ENCODE measurements at regions not wholly inside any gene's neighbourhood (a gene's known extent, or its start where the extent isn't known, plus 50 kb on each side); places are given as distances from the start of the nearest gene placed in this dataset.
A peak's percentile ranks its signal among the peaks of the same experiment; 100 is the strongest.
"Not testable (repeated sequence)": the region's sequence is repeated elsewhere in the genome, so short reads cannot be mapped to it uniquely, and the experiment has no call there.

GRCh38 chr1:146376708-146377496, 148.1 kb upstream of the NOTCH2NLA start:
- H3K36me3 ChIP-seq (ENCODE audit: control insufficient read depth in 2 of 3, insufficient read depth in 3 of 3, low read length in 3 of 3); H3K27me3 ChIP-seq (ENCODE audit: control insufficient read depth, insufficient read depth, low read length); intact Hi-C loops (cut with DNase I); H3K4me1 ChIP-seq (ENCODE audit: control insufficient read depth in 2 of 3, insufficient read depth in 2 of 3, low read depth in 1 of 3, low read length in 3 of 3); FAIRE-seq; H3K9me3 ChIP-seq (ENCODE audit: control insufficient read depth in 2 of 3, insufficient read depth in 1 of 3, low read length in 3 of 3): not testable (repeated sequence)
- Histone ChIP-seq H3K9ac (ENCODE audit: low read length in 3 of 3) (peak overlapping the region; percentile 43 to 65 (median 52)), H3K4me3 (ENCODE audit: low read length in 3 of 3) (peak overlapping the region; percentile 53 to 58 (median 56)), H3K27ac (ENCODE audit: low read depth in 2 of 2, low read length in 2 of 2) (peak overlapping the region; percentile 81 to 92)
- peak; percentile 86 to 98 (median 90) for DNase-seq

DNA sequence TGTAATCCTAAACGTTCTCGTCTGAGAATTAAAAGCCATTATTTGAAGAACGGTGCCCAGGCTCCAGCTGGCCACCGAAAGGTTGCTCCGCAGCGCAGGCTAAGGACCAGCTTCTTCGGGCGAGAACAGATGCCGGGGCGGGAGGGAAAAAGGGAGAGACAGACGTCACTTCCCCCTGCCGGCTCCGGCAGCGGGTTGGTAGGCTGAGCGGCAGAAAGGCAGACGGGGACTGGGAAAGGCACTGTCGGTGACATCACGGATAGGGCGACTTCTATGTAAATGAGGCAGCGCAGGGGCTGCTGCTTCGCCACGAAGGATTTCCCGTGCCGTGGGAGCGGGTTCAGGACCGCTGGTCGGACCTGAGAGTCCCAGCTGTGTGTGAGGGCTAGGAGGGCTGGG, 147.5 kb upstream of the NOTCH2NLA start:
- intact Hi-C loops (cut with DNase I); H3K4me1 ChIP-seq (ENCODE audit: control insufficient read depth in 2 of 3, insufficient read depth in 2 of 3, low read depth in 1 of 3, low read length in 3 of 3); H3K27me3 ChIP-seq (ENCODE audit: control insufficient read depth, insufficient read depth, low read length); H3K9me3 ChIP-seq (ENCODE audit: control insufficient read depth in 2 of 3, insufficient read depth in 1 of 3, low read length in 3 of 3); H3K9ac ChIP-seq (ENCODE audit: low read length in 3 of 3); FAIRE-seq; H3K27ac ChIP-seq (ENCODE audit: low read depth in 2 of 2, low read length in 2 of 2); H3K36me3 ChIP-seq (ENCODE audit: control insufficient read depth in 2 of 3, insufficient read depth in 3 of 3, low read length in 3 of 3): not testable (repeated sequence)
- peak overlapping the region in 2 of 3 donors; percentile 24 to 41 for H3K4me3 ChIP-seq (ENCODE audit: low read length in 3 of 3)
- DNase-seq: peak; percentile 84 to 96 (median 92)

GRCh38 chr1:146375108-146375507, 146.3 kb upstream of the NOTCH2NLA start:
- H3K9me3 ChIP-seq (ENCODE audit: control insufficient read depth in 2 of 3, insufficient read depth in 1 of 3, low read length in 3 of 3); H3K27me3 ChIP-seq (ENCODE audit: control insufficient read depth, insufficient read depth, low read length); H3K27ac ChIP-seq (ENCODE audit: low read depth in 2 of 2, low read length in 2 of 2); H3K9ac ChIP-seq (ENCODE audit: low read length in 3 of 3); intact Hi-C loops (cut with DNase I); H3K4me3 ChIP-seq (ENCODE audit: low read length in 3 of 3); H3K36me3 ChIP-seq (ENCODE audit: control insufficient read depth in 2 of 3, insufficient read depth in 3 of 3, low read length in 3 of 3); FAIRE-seq; H3K4me1 ChIP-seq (ENCODE audit: control insufficient read depth in 2 of 3, insufficient read depth in 2 of 3, low read depth in 1 of 3, low read length in 3 of 3): not testable (repeated sequence)
- DNase-seq: peak in 1 of 5 donors; percentile 19

GRCh38 chr1:146369940-146370339, 141.1 kb upstream of the NOTCH2NLA start:
- H3K36me3 ChIP-seq (ENCODE audit: control insufficient read depth in 2 of 3, insufficient read depth in 3 of 3, low read length in 3 of 3); H3K9ac ChIP-seq (ENCODE audit: low read length in 3 of 3); H3K4me1 ChIP-seq (ENCODE audit: control insufficient read depth in 2 of 3, insufficient read depth in 2 of 3, low read depth in 1 of 3, low read length in 3 of 3); H3K27ac ChIP-seq (ENCODE audit: low read depth in 2 of 2, low read length in 2 of 2); H3K27me3 ChIP-seq (ENCODE audit: control insufficient read depth, insufficient read depth, low read length); FAIRE-seq; intact Hi-C loops (cut with DNase I); H3K9me3 ChIP-seq (ENCODE audit: control insufficient read depth in 2 of 3, insufficient read depth in 1 of 3, low read length in 3 of 3): not testable (repeated sequence)
- H3K4me3 ChIP-seq (ENCODE audit: low read length in 3 of 3): peak overlapping the region; percentile 11 to 46 (median 14)
- peak; percentile 54 to 75 (median 65) for DNase-seq

- H3K27me3 ChIP-seq (ENCODE audit: control insufficient read depth, insufficient read depth, low read length); H3K4me3 ChIP-seq (ENCODE audit: low read length in 3 of 3); H3K4me1 ChIP-seq (ENCODE audit: control insufficient read depth in 2 of 3, insufficient read depth in 2 of 3, low read depth in 1 of 3, low read length in 3 of 3); H3K9ac ChIP-seq (ENCODE audit: low read length in 3 of 3); H3K27ac ChIP-seq (ENCODE audit: low read depth in 2 of 2, low read length in 2 of 2); FAIRE-seq; H3K9me3 ChIP-seq (ENCODE audit: control insufficient read depth in 2 of 3, insufficient read depth in 1 of 3, low read length in 3 of 3); DNase-seq; intact Hi-C loops (cut with DNase I); H3K36me3 ChIP-seq (ENCODE audit: control insufficient read depth in 2 of 3, insufficient read depth in 3 of 3, low read length in 3 of 3): not testable (repeated sequence)
Observed at GRCh38 chr1:146355373-146355772, 126.6 kb upstream of the NOTCH2NLA start.

DNA sequence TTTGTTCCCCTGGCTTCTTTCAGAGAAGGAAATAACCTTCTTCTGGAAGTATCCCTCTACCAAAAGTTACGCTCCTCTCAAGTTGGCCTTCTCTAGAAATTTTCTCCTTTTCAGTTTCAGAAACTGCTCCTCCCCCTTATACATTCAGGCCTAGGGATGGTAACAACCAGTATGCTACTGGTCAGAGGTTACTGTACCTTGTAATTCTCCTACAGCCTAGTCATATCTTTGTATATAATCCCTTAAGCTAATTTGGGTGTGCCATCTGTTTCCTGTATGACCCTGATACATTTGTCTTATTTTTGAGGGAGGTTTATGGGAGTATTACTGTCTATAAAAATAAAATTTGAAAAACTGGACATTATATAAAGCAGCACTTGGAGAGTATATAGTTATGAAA, 98.0 kb upstream of the NOTCH2NLA start:
- H3K27me3 ChIP-seq (ENCODE audit: control insufficient read depth, insufficient read depth, low read length); H3K4me1 ChIP-seq (ENCODE audit: control insufficient read depth in 2 of 3, insufficient read depth in 2 of 3, low read depth in 1 of 3, low read length in 3 of 3); H3K27ac ChIP-seq (ENCODE audit: low read depth in 2 of 2, low read length in 2 of 2); H3K36me3 ChIP-seq (ENCODE audit: control insufficient read depth in 2 of 3, insufficient read depth in 3 of 3, low read length in 3 of 3); H3K9me3 ChIP-seq (ENCODE audit: control insufficient read depth in 2 of 3, insufficient read depth in 1 of 3, low read length in 3 of 3); intact Hi-C loops (cut with DNase I); FAIRE-seq; H3K4me3 ChIP-seq (ENCODE audit: low read length in 3 of 3); H3K9ac ChIP-seq (ENCODE audit: low read length in 3 of 3); DNase-seq: not testable (repeated sequence)

- H3K4me3 ChIP-seq (ENCODE audit: low read length in 3 of 3); H3K27me3 ChIP-seq (ENCODE audit: control insufficient read depth, insufficient read depth, low read length); FAIRE-seq; DNase-seq; H3K36me3 ChIP-seq (ENCODE audit: control insufficient read depth in 2 of 3, insufficient read depth in 3 of 3, low read length in 3 of 3); H3K9me3 ChIP-seq (ENCODE audit: control insufficient read depth in 2 of 3, insufficient read depth in 1 of 3, low read length in 3 of 3); H3K27ac ChIP-seq (ENCODE audit: low read depth in 2 of 2, low read length in 2 of 2); H3K9ac ChIP-seq (ENCODE audit: low read length in 3 of 3); H3K4me1 ChIP-seq (ENCODE audit: control insufficient read depth in 2 of 3, insufficient read depth in 2 of 3, low read depth in 1 of 3, low read length in 3 of 3); intact Hi-C loops (cut with DNase I): not testable (repeated sequence)
Observed at GRCh38 chr1:146324463-146324862, 95.6 kb upstream of the NOTCH2NLA start.

DNA sequence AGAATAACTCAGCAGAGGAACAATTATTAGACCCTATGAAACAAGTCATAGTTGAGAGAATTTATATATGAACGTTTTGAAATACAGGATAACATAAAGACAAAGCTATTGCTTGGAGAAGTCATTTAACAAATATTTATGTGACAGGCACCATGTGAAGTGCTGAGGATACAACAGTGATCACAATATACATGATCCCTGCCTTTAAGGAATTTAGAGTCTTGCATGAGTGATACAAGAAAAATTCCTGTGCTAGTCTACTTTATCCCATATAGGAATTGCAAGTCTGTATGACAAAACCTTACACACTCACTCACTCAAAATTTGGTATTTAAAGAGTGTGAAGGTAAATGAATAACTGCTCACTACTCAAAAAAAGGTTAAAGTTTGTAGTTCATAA, 94.5 kb upstream of the NOTCH2NLA start:
- H3K36me3 ChIP-seq (ENCODE audit: control insufficient read depth in 2 of 3, insufficient read depth in 3 of 3, low read length in 3 of 3); DNase-seq; H3K9ac ChIP-seq (ENCODE audit: low read length in 3 of 3); H3K27ac ChIP-seq (ENCODE audit: low read depth in 2 of 2, low read length in 2 of 2); FAIRE-seq; intact Hi-C loops (cut with DNase I); H3K27me3 ChIP-seq (ENCODE audit: control insufficient read depth, insufficient read depth, low read length); H3K9me3 ChIP-seq (ENCODE audit: control insufficient read depth in 2 of 3, insufficient read depth in 1 of 3, low read length in 3 of 3); H3K4me1 ChIP-seq (ENCODE audit: control insufficient read depth in 2 of 3, insufficient read depth in 2 of 3, low read depth in 1 of 3, low read length in 3 of 3); H3K4me3 ChIP-seq (ENCODE audit: low read length in 3 of 3): not testable (repeated sequence)
